H9 (cell line): ENCODE measurements at regions not wholly inside any gene's neighbourhood (a gene's known extent, or its start where the extent isn't known, plus 50 kb on each side); places are given as distances from the start of the nearest gene placed in this dataset.

Experiments used
- DNase-seq: peaks from one replicate; pipeline ENCODE4 v3.0.0-alpha.2; 2017
- H2AFZ ChIP-seq: one replicate; pipeline ENCODE4 v1.6.1; 2013; ENCODE audit warnings: mild to moderate bottlenecking, low read length, control low read depth, moderate library complexity
- H2AK5ac ChIP-seq: 2 replicates; pipeline ENCODE4 v1.6.1; 2013; ENCODE audit warnings: low read length, control low read depth, mixed read lengths; ENCODE audit not compliant: insufficient read length
- H2BK120ac ChIP-seq: one replicate; pipeline ENCODE4 v1.6.1; 2013; ENCODE audit warnings: low read depth, mild to moderate bottlenecking, low read length, control low read depth, inconsistent platforms; ENCODE audit not compliant: poor library complexity, severe bottlenecking
- H2BK12ac ChIP-seq: 2 replicates; pipeline ENCODE4 v1.6.1; 2013; ENCODE audit warnings: low read length, control low read depth, mixed read lengths, low read depth; ENCODE audit not compliant: insufficient read length
- H2BK15ac ChIP-seq: 2 replicates; pipeline ENCODE4 v1.6.1; 2013; ENCODE audit warnings: low read depth, low read length, control low read depth
- H2BK20ac ChIP-seq: one replicate; pipeline ENCODE4 v1.6.1; 2013; ENCODE audit warnings: low read depth, mild to moderate bottlenecking, low read length, control low read depth, inconsistent platforms; ENCODE audit not compliant: poor library complexity, severe bottlenecking
- H2BK5ac ChIP-seq: 2 replicates; pipeline ENCODE4 v1.6.1; 2013; ENCODE audit warnings: low read length, control low read depth, mixed read lengths; ENCODE audit not compliant: insufficient read length
- H3K14ac ChIP-seq: 2 replicates; pipeline ENCODE4 v1.6.1; 2013; ENCODE audit warnings: low read length, control low read depth; ENCODE audit not compliant: insufficient read depth
- H3K18ac ChIP-seq: 2 replicates; pipeline ENCODE4 v1.6.1; 2013; ENCODE audit warnings: low read depth, mild to moderate bottlenecking, mixed read lengths, low read length, control low read depth; ENCODE audit not compliant: insufficient read length
- H3K23ac ChIP-seq: 2 replicates; pipeline ENCODE4 v1.6.1; 2013; ENCODE audit warnings: low read length, control low read depth, mixed read lengths, low read depth; ENCODE audit not compliant: insufficient read length
- H3K23me2 ChIP-seq: 2 replicates; pipeline ENCODE4 v1.6.1; 2013; ENCODE audit warnings: low read depth, mild to moderate bottlenecking, mixed read lengths, low read length, control low read depth; ENCODE audit not compliant: insufficient read length, poor library complexity, severe bottlenecking
- H3K27ac ChIP-seq: 2 replicates; pipeline ENCODE4 v1.5.1; 2013; ENCODE audit warnings: low read length, control low read depth, mixed read lengths, low read depth; ENCODE audit not compliant: insufficient read length
- H3K27me3 ChIP-seq: 2 replicates; pipeline ENCODE4 v1.6.1; 2013; ENCODE audit warnings: low read length, control low read depth, inconsistent platforms; ENCODE audit not compliant: insufficient read depth
- H3K4ac ChIP-seq: 2 replicates; pipeline ENCODE4 v1.6.1; 2013; ENCODE audit warnings: low read depth, mild to moderate bottlenecking, control low read depth, inconsistent platforms, low read length, moderate library complexity
- H3K4me1 ChIP-seq: 2 replicates; pipeline ENCODE4 v1.6.1; 2013; ENCODE audit warnings: low read length, control low read depth, inconsistent platforms; ENCODE audit not compliant: insufficient read depth
- H3K4me2 ChIP-seq: 2 replicates; pipeline ENCODE4 v1.6.1; 2013; ENCODE audit warnings: low read length, control low read depth, mixed read lengths; ENCODE audit not compliant: insufficient read length, insufficient read depth
- H3K56ac ChIP-seq: 2 replicates; pipeline ENCODE4 v1.6.1; 2013; ENCODE audit warnings: low read depth, mild to moderate bottlenecking, mixed read lengths, low read length, control low read depth; ENCODE audit not compliant: insufficient read length
- H3K79me1 ChIP-seq: 2 replicates; pipeline ENCODE4 v1.6.1; 2013; ENCODE audit warnings: low read depth, mild to moderate bottlenecking, moderate library complexity, low read length, control low read depth, inconsistent platforms; ENCODE audit not compliant: insufficient read depth, poor library complexity, severe bottlenecking
- H3K79me2 ChIP-seq: 2 replicates; pipeline ENCODE4 v1.6.1; 2013; ENCODE audit warnings: low read length, control low read depth, inconsistent platforms; ENCODE audit not compliant: insufficient read depth
- H3K9ac ChIP-seq: 2 replicates; pipeline ENCODE4 v1.6.1; 2013; ENCODE audit warnings: low read length, control low read depth, mixed read lengths; ENCODE audit not compliant: insufficient read length; ENCODE audit errors: extremely low read depth
- H3K9me3 ChIP-seq: one replicate; pipeline ENCODE4 v1.6.1; 2013; ENCODE audit warnings: low read depth, low read length, inconsistent platforms; ENCODE audit not compliant: control insufficient read depth
- H3T11ph ChIP-seq: one replicate; pipeline ENCODE4 v1.6.1; 2013; ENCODE audit warnings: mild to moderate bottlenecking, low read length, control low read depth, inconsistent platforms
- H4K20me1 ChIP-seq: one replicate; pipeline ENCODE4 v1.6.1; 2013; ENCODE audit not compliant: control insufficient read depth, insufficient read length, insufficient read depth
- H4K5ac ChIP-seq: 2 replicates; pipeline ENCODE4 v1.6.1; 2013; ENCODE audit warnings: low read depth, mild to moderate bottlenecking, mixed read lengths, low read length, control low read depth; ENCODE audit not compliant: insufficient read length
- H4K8ac ChIP-seq: replicated peaks from 2 replicates; pipeline ENCODE4 v1.6.1; 2013; ENCODE audit warnings: low read length, control low read depth, mixed read lengths, low read depth; ENCODE audit not compliant: insufficient read length
- H4K91ac ChIP-seq: 2 replicates; pipeline ENCODE4 v1.6.1; 2013; ENCODE audit warnings: low read depth, mild to moderate bottlenecking, moderate library complexity, mixed read lengths, low read length, control low read depth; ENCODE audit not compliant: insufficient read length
- H3K27ac Mint-ChIP-seq, 3 experiments: 2 replicates in 2 of 3; 3 replicates in 1 of 3; pipeline ENCODE4 v1.8.0; 2020 to 2021; ENCODE audit warnings: mixed read lengths in 3 of 3, mild to moderate bottlenecking in 1 of 3, moderate library complexity in 1 of 3
- H3K27me3 Mint-ChIP-seq: 2 replicates; pipeline ENCODE4 v1.8.0; 2021; ENCODE audit warnings: low read depth, mild to moderate bottlenecking, moderate library complexity, mixed read lengths
- H3K36me3 Mint-ChIP-seq, 3 experiments: 2 replicates in 2 of 3; 3 replicates in 1 of 3; pipeline ENCODE4 v1.8.0; 2020 to 2021; ENCODE audit warnings: low read depth in 3 of 3, mixed read lengths in 3 of 3; ENCODE audit not compliant: insufficient read depth in 1 of 3
- H3K4me1 Mint-ChIP-seq, 2 experiments: 2 replicates each; pipeline ENCODE4 v1.8.0; 2020; ENCODE audit warnings: mixed read lengths in 2 of 2
- H3K4me3 Mint-ChIP-seq, 2 experiments: 2 replicates in 1 of 2; 3 replicates in 1 of 2; pipeline ENCODE4 v1.8.0; 2020 to 2021; ENCODE audit warnings: mild to moderate bottlenecking in 2 of 2, mixed read lengths in 2 of 2, moderate library complexity in 1 of 2
- H3K9me3 Mint-ChIP-seq, 2 experiments: 2 replicates in 1 of 2; 3 replicates in 1 of 2; pipeline ENCODE4 v1.8.0; 2020; ENCODE audit warnings: mild to moderate bottlenecking in 2 of 2, mixed read lengths in 2 of 2, moderate library complexity in 1 of 2
- WGBS: extraction: QIAGEN DNeasy Blood & Tissue Kit; methylation state at CpG from one replicate; pipeline ENCODE4 v1.1.7; 2013; ENCODE audit warnings: missing lambda C conversion rate, low lambda C conversion rate, mixed read lengths; ENCODE audit not compliant: insufficient read length; ENCODE audit errors: extremely low coverage; 5-methylcytosine and 5-hydroxymethylcytosine counted together
- TF ChIP-seq, protein P1 (sequence below): fragments of 200-600 bp; sonication (generic); conservative IDR thresholded peaks from 3 replicates; pipeline ENCODE4 v1.8.0; 2021; ENCODE audit warnings: antibody characterized with exemption, mild to moderate bottlenecking

DNA sequence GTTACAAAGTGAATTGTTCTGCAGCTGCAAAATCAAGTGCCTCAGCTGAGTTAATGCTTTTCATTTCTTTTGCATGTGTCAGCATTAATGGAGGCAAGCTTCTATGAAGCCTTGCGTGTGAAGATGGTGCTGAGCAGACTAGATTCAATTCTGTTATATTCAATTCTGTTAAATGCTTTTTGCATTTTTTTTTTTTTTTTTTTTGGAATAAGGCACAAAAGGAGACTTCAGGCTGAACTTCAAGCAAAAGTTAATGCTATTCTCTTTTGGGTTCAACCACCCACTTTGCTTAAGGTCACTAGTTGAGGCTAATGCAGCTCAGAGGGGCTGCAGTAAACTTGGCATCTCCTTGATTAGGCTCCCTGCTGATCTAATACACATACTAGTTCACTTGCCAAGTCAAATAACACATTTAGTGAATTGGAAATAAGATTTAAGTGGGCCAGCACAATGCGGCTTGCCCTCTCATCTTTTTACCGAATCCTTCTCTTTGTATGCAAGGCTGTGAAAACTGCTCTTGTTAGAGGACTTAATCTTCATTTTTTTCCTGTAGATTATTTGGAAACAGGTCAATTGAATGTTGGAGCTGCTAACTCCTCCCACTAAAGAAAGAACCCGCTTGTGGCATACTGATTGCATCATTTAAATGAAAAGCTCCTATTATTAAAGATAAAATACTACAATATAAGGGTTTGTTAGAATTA, 1020.2 kb downstream of the NR2F1-AS1 start:
- H3K27me3 ChIP-seq: no peaks in the 10 kb centered on the region
- no peaks in the 10 kb centered on the region for H3K9me3 ChIP-seq
- H3K4ac ChIP-seq: no peak overlapping the region
- no peaks in the 10 kb centered on the region for H3K23me2 ChIP-seq
- H2BK20ac ChIP-seq: no peak overlapping the region
- TF ChIP-seq, protein P1, sequence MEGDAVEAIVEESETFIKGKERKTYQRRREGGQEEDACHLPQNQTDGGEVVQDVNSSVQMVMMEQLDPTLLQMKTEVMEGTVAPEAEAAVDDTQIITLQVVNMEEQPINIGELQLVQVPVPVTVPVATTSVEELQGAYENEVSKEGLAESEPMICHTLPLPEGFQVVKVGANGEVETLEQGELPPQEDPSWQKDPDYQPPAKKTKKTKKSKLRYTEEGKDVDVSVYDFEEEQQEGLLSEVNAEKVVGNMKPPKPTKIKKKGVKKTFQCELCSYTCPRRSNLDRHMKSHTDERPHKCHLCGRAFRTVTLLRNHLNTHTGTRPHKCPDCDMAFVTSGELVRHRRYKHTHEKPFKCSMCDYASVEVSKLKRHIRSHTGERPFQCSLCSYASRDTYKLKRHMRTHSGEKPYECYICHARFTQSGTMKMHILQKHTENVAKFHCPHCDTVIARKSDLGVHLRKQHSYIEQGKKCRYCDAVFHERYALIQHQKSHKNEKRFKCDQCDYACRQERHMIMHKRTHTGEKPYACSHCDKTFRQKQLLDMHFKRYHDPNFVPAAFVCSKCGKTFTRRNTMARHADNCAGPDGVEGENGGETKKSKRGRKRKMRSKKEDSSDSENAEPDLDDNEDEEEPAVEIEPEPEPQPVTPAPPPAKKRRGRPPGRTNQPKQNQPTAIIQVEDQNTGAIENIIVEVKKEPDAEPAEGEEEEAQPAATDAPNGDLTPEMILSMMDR: no peak
- H3K14ac ChIP-seq: no peak overlapping the region
- no peaks in the 10 kb centered on the region for H3K79me2 ChIP-seq
- H3K18ac ChIP-seq: no peak overlapping the region
- no peak overlapping the region for H4K8ac ChIP-seq
- no peak for DNase-seq
- H3K27ac Mint-ChIP-seq: no peak overlapping the region
- H2BK5ac ChIP-seq: no peak overlapping the region
- H3K27ac ChIP-seq: no peak overlapping the region
- no peaks in the 10 kb centered on the region for H3K27me3 Mint-ChIP-seq
- H3K9ac ChIP-seq: no peak overlapping the region
- H2AFZ ChIP-seq: no peak overlapping the region
- no peak overlapping the region for H2AK5ac ChIP-seq
- H4K5ac ChIP-seq: no peak overlapping the region
- H4K20me1 ChIP-seq: no peaks in the 10 kb centered on the region
- H2BK120ac ChIP-seq: no peak overlapping the region
- H3T11ph ChIP-seq: no peak overlapping the region
- no peak overlapping the region for H4K91ac ChIP-seq
- H3K4me2 ChIP-seq: no peak overlapping the region
- no peaks in the 10 kb centered on the region for H3K79me1 ChIP-seq
- no CpG with 5 or more reads among the region's 4 CpGs for WGBS
- no peak overlapping the region for H3K23ac ChIP-seq
- H3K56ac ChIP-seq: no peak overlapping the region
- no peak overlapping the region for H2BK15ac ChIP-seq
- no peaks in the 10 kb centered on the region for H3K9me3 Mint-ChIP-seq
- no peaks in the 10 kb centered on the region for H3K36me3 Mint-ChIP-seq
- H3K4me3 Mint-ChIP-seq: no peak overlapping the region
- peaks cover 13% of the 10 kb centered on the region in 2 experiments for H3K4me1 Mint-ChIP-seq
- H3K4me1 ChIP-seq: no peaks in the 10 kb centered on the region
- no peak overlapping the region for H2BK12ac ChIP-seq
